Fibroblast of skin of right quadriceps (primary cell): ENCODE measurements at regions not wholly inside any gene's neighbourhood (a gene's known extent, or its start where the extent isn't known, plus 50 kb on each side); places are given as distances from the start of the nearest gene placed in this dataset.

ENCODE experiments used
- DNase-seq: peaks from one replicate; pipeline ENCODE4 v3.0.0-alpha.2; 2013

DNA sequence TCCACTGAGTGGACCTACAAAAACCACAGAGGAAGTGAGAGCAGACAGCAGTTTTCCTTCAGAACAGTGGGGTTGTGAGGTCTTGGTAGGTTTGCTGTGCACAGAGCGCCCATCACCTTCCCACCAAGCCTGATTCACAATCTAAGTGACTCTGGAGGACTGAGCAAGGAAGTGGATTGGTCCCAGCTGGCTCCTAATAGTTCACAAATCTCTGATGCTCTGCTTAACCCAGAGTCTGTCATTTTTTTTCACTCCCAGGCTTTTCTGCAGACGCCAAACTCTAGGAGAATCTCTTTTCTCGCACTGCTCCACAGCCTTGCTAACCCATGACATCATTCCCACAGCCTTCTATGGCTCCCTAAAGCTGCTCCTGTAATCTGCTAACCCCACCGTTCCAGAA lies 280.4 kb downstream of the C1D start:
- peak; percentile 5 for DNase-seq

DNA sequence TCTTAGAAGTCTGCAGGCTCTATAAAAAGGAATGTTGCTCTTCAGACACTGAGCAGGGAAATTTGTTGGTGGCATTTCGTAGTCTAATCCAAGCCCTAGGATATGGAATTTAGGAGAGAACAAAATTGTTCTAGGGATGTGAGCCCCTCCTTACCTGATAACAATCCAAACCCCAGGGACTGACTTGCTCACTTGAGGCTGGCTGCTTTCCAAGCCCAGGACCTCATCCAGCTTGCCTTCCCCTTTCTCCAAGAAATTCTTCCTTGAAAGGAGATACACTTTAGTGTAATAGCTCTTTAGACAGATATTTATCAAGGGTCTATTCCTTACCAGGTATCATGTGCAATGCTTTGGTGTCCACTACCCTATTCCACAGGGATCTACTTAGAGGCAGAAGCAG lies 279.8 kb downstream of the C1D start:
- no peak for DNase-seq

- peak; percentile 91 for DNase-seq
Measured at GRCh38 chr2:67790622-67791021, 272.2 kb downstream of the C1D start.

DNA sequence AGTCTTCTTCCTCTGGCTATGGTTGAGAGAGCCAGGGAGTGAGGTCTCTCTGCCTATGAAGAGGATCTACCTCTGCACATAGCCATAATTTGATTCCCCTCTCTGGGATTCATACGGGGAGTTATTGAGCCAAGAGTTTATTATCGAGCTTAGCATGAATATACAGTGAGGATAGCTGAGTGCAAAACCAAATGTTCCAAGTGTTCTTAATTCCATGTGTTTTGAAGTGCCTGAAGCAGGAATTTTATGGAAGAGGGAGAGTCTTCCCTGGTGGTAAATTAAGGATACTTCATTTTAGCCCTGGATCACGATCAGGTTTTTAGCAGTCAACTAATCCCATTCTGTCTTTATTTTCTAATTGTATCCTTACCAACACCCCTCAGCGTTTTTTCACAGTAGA lies 270.6 kb downstream of the C1D start:
- no peak for DNase-seq

GRCh38 chr2:67792681-67793091 lies 270.1 kb downstream of the C1D start:
- no peak for DNase-seq

GRCh38 chr2:67797801-67798540 lies 264.8 kb downstream of the C1D start:
- peak; percentile 45 for DNase-seq

DNA sequence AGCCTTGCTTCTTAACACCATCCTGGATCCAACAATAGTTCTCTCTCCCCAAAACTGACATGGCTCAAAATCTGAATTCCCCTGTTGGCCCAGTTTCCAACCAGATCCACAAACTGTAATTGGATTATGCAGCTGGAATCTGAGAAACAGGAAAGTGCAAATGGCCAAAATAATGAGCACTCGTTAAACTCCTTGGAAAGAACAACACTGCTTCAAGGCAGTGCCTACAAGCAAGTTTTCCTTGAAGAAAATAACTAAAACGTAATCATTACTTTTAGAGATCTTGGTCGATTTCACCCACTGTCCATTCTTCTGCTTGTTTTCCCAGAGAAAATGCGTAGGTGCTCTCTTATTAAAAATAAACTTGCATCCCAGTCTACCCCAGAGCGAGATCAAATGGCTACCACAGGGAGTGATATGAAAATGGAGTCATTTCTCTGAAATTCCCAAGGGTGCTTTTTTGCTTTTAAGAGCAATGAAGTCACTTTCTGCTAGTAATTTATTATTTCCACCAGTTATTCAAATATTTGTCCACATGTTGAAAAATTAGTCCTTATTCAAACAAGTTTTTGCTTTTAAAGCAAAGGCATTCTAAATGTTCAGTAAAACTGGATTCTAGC lies 264.2 kb downstream of the C1D start:
- DNase-seq = no peak

DNA sequence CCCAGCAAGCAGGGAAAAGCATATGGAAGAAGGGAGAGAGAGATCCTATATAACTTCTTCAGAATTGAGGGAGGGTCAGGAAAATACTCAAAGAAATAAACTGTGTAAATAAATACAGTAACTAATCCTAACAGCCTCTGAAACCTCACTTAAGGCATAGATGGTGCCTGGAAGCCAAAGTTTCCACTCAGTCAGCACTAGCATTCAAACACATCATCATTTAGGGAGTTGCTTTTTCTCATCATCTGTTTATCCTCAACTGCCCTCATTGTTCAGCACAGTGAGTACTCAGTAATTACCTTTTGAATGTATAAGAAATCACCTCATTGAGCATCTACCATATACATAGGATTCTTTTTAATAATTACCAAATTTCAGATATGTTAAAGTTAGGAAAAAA lies 262.9 kb downstream of the C1D start:
- DNase-seq = no peak

DNA sequence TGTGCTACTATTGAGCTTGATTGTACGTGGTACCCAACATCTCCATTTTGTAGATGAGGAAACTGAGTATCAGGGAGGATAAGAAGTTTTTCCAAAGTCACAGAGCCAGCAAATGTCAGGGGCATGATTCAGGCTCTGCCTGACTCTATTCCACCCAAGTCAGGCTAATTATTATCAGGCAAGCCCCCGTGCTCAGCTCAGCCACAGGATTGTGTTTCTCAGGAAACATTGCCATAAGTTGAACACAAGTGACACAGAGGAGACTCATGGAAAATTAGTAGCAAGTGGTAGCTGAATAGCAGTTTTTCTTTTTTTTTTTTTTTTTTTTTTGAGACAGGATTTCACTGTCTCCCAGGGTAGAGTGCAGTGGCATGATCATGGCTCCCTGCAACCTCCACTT lies 260.5 kb downstream of the C1D start:
- no peak for DNase-seq

GRCh38 chr2:67802824-67803223 lies 260.0 kb downstream of the C1D start:
- no peak for DNase-seq

DNA sequence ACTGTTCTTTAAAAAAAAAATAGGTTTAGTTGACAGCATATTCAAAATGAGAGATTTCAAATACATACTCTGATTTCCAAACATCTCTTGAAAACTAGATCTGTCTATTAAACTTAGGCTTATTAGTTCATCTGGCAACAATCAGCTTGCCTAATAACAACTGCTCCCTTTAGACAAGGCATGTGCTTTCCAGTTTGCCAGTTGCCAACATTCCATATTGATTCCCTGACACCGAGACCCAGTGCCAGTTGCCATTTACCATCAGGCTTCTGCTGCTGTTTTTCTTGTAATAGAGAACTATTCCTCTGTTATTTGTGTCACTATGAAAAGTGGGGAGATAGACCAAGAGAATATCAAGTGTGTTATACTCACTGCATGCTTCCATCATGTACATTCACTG lies 256.0 kb downstream of the C1D start:
- no peak for DNase-seq

- no peak for DNase-seq
Measured at GRCh38 chr2:67808112-67808511, 254.7 kb downstream of the C1D start.

DNA sequence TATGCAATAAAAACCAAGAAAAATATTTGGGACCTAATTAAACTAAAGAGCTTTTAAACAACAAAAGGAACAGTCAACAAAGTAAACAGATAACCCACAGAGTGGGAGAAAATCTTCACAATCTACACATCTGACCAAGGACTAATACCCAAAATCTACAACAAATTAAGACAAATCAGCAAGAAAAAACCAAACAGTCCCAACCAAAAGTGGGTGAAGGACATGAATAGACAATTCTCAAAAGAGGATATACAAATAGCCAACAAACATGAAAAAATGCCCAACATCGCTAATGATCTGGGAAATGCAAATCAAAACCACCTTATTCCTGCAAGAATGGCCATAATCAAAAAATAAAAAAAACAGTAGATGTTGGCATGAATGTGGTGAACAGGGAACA lies 250.1 kb downstream of the C1D start:
- no peak for DNase-seq

DNA sequence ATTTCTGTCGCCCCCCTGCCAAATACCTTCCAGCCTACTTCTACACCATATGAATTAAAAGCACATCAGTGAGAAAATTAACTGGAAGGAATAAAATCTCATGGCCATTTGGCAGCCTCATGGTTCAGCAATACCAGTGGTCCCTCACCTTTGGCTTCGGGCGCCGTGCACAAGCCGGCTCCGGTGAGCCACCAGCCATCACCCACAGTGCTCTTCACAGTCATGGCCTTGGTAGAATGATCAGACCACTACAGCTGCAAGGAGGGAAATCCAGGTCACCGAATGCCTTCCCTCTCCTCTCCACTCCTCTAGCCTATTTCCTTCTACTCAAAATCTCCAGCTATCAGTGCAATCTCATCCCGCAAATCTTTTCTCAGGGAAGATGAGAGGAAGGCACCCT lies 239.1 kb downstream of the C1D start:
- DNase-seq = no peak

DNA sequence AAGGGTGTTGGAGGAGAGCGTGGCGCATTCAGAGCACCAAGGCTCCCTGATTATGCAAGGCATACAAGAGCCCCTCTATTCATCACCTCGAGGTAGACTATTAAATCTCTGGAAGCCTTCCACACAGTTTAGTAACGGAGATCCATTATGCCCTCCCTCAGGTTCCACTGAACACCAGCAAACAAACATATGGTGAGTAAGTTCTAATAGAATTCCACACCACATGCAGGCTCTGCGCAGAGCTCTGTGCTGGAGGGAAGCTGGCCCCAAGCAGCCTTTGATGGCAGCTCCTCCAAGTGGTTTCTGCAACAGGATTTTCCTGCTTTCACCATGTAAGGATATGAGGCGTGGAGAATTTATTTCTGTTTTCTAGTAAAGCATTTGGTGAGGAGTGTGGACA lies 238.6 kb downstream of the C1D start:
- peak; percentile 64 for DNase-seq

- DNase-seq = peak; percentile 49
Measured at GRCh38 chr2:67825476-67825875, 237.3 kb downstream of the C1D start.

DNA sequence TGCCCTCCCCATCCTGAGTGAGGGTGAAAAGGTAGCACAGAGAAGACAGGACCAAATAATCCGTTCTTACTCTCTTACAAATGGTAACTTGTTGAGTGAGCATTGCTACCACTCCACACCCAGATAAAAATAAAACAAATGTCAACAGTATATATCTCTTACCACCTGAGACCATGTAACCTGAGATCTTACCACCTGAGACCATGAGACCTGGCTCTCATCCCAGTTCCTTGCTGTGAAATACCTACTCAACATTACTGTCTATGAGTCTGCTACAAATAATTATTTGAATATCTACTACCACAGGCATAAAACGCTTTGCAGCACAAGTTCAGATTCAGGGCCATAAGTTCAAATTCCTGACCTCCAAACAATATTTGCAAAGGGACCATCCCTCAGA lies 234.7 kb downstream of the C1D start:
- no peak for DNase-seq

- no peak for DNase-seq
Measured at GRCh38 chr2:67829470-67829869, 233.3 kb downstream of the C1D start.

GRCh38 chr2:67833632-67834031 lies 229.2 kb downstream of the C1D start:
- no peak for DNase-seq

- no peak for DNase-seq
Measured at GRCh38 chr2:67834482-67834881, 228.3 kb downstream of the C1D start.

DNA sequence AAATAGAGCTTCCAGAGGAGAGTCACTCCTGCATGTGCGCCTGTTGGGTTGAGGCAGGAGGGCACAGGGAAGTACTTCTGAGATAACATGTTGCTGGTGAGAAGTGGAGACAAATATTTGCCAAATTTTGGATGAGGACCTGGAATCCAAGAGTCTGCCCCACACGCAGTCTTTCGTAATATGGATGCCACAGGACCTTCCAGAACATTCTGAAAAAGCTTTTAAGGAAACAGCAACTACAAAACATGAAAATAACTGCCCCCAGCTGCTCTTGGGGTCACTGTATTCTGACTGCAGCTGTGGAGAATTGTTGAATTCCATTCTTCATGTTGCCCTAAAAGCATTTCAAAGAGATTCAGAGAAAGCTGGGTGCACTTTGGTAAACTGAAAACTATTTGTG lies 227.5 kb downstream of the C1D start:
- no peak for DNase-seq

DNA sequence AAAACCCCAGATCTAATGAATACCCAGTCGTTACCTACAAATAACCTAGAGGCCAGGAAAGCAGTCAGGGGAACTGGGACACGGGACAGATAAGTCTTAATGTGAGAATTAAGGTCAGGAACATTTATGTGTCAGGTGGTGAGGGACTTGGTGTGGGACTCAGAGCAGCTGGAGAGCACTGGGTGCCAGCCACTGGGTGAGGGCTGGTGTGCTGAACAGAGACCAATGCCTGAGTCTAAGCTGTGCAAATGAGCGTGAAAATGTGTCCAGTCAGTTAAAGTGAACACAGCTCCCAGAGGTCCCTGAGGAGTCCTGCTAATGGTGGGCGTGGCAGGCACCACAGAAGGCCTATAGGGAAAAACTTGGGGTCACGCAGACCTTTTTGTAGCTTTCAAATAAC lies 225.9 kb downstream of the C1D start:
- DNase-seq = no peak

DNA sequence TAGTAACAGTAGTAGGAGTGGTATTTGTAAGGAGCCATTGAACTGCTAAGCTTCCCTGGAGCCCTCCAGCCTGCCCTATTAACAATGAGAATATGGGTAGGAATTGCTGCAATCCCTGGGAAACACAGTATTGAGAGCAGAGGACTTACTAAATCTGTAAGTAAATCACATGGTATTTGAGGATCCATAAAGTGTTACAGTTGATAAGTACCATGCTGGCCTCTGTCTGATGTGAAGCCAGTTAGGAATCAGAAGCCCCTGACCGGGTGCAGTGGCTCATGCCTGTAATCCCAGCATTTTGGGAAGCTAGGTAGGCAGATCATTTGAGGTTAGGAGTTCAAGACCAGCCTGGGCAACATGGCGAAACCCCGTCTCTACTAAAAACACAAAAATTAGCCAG lies 224.6 kb downstream of the C1D start:
- DNase-seq = no peak

DNA sequence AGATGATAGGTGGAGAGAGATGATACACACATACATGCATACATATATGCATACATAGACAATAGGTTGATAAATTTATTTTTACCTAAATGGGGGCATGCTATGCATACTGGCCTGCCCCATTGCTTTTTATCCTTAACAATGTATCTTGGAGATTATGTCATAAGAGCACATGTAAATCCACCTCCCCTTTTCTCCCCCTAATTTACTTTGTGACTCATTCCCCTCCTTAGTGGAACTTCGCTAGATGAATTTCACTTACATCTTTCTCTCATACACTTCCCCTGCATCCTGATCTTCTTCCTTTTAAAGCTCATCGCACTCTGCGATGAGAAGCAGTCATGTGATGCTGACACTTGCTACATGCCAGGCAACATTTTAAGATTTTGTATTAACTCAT lies 223.6 kb downstream of the C1D start:
- peak; percentile 29 for DNase-seq

DNA sequence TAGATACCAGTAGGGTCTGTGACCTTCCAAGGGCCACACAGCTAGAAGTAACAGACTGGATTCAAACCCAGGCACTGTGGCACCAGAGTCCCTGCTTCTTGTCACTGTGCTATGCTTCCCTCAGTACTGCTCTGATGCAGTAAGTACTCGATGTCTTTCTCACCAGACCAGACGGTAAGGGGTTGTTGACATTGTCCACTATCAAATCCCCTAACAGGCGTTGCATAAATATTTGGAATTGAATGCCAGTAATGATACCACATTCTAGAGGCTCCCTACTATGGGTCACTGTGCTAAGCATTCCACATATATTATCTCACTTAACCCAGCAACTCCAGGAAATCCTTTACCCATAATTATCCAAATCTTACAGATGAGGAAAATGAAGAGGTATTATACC lies 223.1 kb downstream of the C1D start:
- DNase-seq = no peak
